Inferior parietal cortex (tissue), 1 donor: ENCODE measurements at regions not wholly inside any gene's neighbourhood (a gene's known extent, or its start where the extent isn't known, plus 50 kb on each side); places are given as distances from the start of the nearest gene placed in this dataset.

ENCODE experiments used
- DNase-seq: peaks from one replicate; pipeline ENCODE4 v3.0.0-alpha.2; 2016; ENCODE audit errors: extremely low spot score

DNA sequence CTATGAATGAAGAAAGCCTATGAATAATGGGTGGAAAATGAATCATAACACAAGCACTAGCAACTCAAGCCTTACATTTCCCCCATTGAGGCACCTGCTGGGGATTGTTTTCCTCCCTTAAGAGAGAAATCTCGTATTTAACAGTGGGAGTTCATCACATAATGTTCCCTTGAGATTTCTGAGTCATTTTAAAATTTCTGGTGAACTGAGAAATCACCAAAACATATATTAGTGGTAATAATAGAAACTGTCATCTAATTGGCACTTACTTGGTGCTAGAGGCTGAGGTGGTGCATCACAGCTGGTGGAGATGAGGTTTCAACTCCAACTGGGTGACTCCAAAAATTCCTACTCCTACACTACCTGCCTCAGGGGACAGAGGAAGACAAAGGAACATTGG lies 561.3 kb upstream of the LCORL start:
- DNase-seq: no peak

- no peak for DNase-seq
These were observed 556.8 kb upstream of the LCORL start for GRCh38 chr4:18578307-18578706.

DNA sequence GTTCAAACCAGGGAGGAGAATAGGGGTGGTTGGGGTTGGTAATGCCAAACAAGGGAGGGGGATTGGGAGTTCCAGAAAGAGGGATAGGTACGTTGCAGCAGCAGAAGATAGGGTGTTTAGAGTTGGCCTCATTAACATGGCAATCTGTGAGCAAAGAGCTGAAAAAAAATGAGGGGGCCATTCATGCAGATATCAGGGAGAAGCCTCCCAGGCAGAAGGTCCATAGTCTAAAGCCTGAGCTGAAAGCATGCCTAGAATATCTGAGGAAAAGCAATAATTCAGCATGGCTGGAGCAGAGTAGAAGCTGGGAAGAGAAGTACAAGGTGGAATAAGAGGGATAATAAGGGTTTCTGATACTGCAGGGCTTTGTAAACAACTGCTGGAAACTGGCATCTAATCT lies 550.9 kb upstream of the LCORL start:
- no peak for DNase-seq

DNA sequence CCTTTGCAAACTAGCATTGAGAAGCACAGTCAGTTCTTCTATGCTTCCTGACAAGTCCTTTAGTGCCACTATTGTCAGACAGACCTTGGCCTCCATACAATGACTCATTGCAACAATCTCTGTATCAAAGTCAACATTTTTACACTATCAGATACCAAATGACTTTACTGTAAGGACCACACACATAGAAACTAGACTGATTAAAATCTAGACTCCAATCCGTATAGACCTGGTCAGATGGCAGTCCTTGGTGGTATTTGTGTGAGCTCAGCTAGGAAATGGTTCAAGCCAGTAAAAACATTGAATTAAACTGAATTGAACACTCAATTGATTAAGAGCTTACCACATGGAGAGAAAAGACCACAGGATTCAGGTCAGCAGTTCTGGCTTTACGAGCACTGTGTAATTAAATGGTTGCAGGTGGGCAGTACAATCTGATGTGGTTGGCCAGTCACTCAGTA lies 549.8 kb upstream of the LCORL start:
- no peak for DNase-seq

- no peak for DNase-seq
These were observed 548.8 kb upstream of the LCORL start for GRCh38 chr4:18570370-18570769.

DNA sequence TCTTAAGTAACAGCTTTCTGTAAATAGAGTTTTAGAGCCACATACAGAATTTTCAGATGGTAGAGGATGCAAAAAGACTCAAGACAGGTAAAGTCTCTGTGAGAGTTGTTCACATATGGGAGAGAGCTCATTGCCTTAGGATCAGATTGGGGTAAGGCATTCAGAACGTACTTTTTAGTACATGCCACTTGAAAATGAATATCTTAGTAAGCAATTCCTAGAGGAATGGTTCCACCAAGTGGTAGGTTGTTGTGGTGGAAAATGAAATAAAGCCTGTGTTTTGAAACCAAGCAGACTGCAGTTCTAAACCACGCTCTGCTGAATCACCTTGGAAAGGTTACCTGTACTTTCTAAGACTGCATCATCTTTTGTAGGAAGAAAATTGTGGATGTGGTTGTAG lies 547.0 kb upstream of the LCORL start:
- DNase-seq: no peak

- no peak for DNase-seq
These were observed 545.6 kb upstream of the LCORL start for GRCh38 chr4:18566970-18567799.

- DNase-seq: no peak
These were observed 537.9 kb upstream of the LCORL start for GRCh38 chr4:18559492-18559891.

GRCh38 chr4:18556402-18556801 lies 534.8 kb upstream of the LCORL start:
- no peak for DNase-seq

DNA sequence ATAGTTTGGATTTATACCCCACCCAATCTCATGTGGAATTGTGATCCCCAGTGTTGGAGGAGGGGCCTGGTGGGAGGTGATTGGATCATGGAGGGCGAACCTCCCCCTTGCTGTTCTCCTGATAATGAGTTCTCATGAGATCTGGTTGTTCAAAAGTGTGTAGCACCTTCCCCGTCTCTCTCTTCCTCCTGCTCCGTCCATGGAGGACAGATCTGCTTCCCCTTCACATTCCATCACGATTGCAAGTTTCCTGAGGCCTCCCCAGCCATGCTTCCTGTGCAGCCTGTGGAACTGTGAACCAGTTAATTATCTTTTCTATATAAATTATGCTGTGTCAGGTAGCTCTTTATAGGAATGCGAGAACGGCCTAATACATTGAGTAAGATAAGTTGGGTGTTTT lies 518.8 kb upstream of the LCORL start:
- no peak for DNase-seq

GRCh38 chr4:18538121-18538520 lies 516.6 kb upstream of the LCORL start:
- DNase-seq: no peak

DNA sequence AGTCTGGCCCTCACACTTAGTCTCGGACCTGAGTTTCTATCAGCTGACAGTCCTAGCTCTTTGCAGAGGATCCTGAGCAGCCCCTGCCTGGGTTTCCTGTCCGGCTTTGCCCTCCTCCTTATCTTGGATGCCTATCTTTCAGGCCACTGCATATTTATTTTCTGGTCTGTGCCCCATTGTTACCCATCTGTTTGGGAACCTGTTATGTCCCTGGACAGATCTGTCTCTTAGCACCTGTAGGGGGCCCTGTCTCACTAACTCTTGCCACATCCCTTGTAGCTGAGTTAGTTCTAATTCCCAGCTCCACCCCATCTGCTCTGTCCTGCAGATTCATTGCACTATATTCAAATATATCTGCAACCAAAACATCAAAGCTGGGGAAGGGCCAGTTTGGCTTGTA lies 514.9 kb upstream of the LCORL start:
- no peak for DNase-seq

- no peak for DNase-seq
These were observed 514.4 kb upstream of the LCORL start for GRCh38 chr4:18535948-18536347.

GRCh38 chr4:18533262-18533775 lies 511.8 kb upstream of the LCORL start:
- no peak for DNase-seq

DNA sequence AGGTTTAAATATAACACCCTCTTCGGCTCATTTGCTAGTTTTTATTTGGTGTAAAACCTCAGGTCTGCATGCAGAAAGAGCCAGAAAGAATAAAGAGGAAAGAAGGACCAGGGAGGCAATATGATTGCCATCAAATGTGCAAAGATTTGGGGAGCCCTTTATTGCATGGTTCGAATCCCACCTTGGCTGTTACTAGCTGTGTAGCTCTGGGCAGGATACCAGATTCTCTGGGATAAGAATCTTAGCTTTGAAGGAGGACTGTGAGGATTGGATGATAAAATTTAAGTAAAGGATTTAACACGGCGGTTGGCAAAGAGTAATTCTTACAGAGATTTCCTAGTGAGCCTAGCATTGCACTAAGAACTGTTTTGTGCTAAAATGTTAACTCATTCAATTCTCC lies 510.2 kb upstream of the LCORL start:
- DNase-seq: no peak

- DNase-seq: no peak
These were observed 507.9 kb upstream of the LCORL start for GRCh38 chr4:18529482-18529881.

GRCh38 chr4:18524667-18525066 lies 503.1 kb upstream of the LCORL start:
- DNase-seq: no peak

- DNase-seq: no peak
These were observed 496.5 kb upstream of the LCORL start for GRCh38 chr4:18518098-18518497.

DNA sequence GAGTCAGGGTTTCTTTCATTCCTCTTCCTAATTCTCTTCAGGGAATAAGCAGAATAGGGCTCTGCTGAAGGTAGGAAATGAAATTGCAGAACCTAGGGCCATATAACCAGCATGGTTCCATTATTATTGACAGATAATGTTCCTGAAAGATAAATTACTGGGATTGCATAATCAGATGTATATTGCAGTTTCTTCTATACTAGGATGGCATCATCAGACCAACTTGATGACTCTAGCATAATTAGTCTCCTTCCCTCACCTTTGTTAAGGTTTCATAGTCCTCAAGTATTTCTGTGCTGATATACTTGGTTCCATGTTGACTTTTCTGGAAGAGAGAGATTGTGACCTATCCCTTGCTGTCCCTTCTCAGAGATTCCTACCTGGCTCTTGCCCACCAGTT lies 492.3 kb upstream of the LCORL start:
- DNase-seq: no peak

DNA sequence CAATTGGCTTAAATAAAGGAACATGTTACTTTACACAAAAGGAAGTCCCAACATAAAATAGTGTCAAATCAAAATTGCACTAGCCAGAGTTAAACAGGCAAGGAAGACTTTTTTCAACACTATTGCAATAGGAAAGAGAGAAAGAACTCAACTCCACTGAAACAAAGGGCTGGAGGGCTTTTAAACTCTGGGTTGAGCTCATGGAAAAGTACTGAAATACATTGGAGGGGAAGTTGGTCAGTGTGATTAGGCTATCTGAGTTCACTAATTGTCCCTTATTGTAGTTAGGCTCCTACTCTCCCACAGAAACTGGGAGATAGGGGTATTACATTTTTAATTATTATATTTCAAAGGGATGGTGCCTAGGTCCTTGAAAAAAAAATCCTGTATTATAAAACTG lies 491.2 kb upstream of the LCORL start:
- no peak for DNase-seq

DNA sequence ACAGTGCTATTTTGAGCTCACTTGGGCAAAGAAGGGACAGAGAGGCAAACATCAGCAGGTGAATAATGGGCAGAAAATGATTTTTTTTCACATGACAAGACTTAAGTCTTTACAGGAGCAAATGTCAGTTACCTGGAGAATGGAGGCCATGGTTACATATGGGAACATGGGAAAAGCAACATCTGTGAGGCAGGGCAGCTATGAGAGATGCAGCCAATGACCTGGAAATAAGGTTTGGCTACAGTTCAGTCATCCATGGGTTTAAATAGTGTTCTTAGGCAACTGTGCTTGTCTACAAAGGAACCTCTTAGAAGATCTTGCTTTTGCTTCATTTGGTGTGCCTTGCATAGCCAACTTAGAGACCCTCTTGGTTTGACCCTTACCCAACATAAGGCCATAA lies 490.2 kb upstream of the LCORL start:
- no peak for DNase-seq

GRCh38 chr4:18508786-18509185 lies 487.2 kb upstream of the LCORL start:
- DNase-seq: no peak

GRCh38 chr4:18480928-18481327 lies 459.4 kb upstream of the LCORL start:
- no peak for DNase-seq

GRCh38 chr4:18480342-18480741 lies 458.8 kb upstream of the LCORL start:
- DNase-seq: no peak
